H1 (cell line): ENCODE measurements at regions not wholly inside any gene's neighbourhood (a gene's known extent, or its start where the extent isn't known, plus 50 kb on each side); places are given as distances from the start of the nearest gene placed in this dataset.
"Not testable (repeated sequence)": the region's sequence is repeated elsewhere in the genome, so short reads cannot be mapped to it uniquely, and the experiment has no call there.

Source experiments
- CTCF ChIA-PET: fragments of 300-600 bp; sonication (Branson Sonifier 250); formaldehyde crosslinking; loops from one replicate; lab custom pipeline; 2021; ENCODE audit not compliant: partially characterized antibody; lab: Charles Lee
- POLR2A ChIA-PET: fragments of 300-600 bp; sonication (Branson Sonifier 250); formaldehyde crosslinking; loops from one replicate; lab custom pipeline; 2021; ENCODE audit warnings: inconsistent platforms; ENCODE audit not compliant: partially characterized antibody; lab: Charles Lee
- DNase-seq, 2 experiments: peaks; one replicate each; pipeline versions ENCODE4 v3.0.0 to v3.0.0-alpha.2; 2010 to 2022; ENCODE audit warnings: low spot score in 2 of 2, low read depth in 1 of 2, mixed read lengths in 1 of 2
- FAIRE-seq: peaks from 2 replicates; lab custom pipeline; 2011; peaks lifted over from hg19 to GRCh38; lab: Jason Lieb, UNC
- H2AFZ ChIP-seq: 2 replicates; pipeline ENCODE4 v1.8.1; 2012; ENCODE audit warnings: low read length, inconsistent platforms
- H2AK5ac ChIP-seq: 2 replicates; pipeline ENCODE4 v1.6.1; 2013; ENCODE audit warnings: low read depth, low read length
- H2BK120ac ChIP-seq: replicated peaks from 2 replicates; pipeline ENCODE3; 2013; ENCODE audit warnings: low read depth, low read length, inconsistent platforms
- H2BK12ac ChIP-seq: 2 replicates; pipeline ENCODE4 v1.6.1; 2013; ENCODE audit warnings: low read depth, low read length
- H2BK15ac ChIP-seq: 2 replicates; pipeline ENCODE4 v1.6.1; 2013; ENCODE audit warnings: low read length
- H2BK20ac ChIP-seq: 2 replicates; pipeline ENCODE4 v1.6.1; 2013; ENCODE audit warnings: low read length
- H2BK5ac ChIP-seq: 2 replicates; pipeline ENCODE4 v1.6.1; 2013; ENCODE audit warnings: low read depth, low read length
- H3K14ac ChIP-seq: 2 replicates; pipeline ENCODE4 v1.6.1; 2013; ENCODE audit warnings: inconsistent platforms; ENCODE audit not compliant: insufficient read length
- H3K18ac ChIP-seq: 2 replicates; pipeline ENCODE4 v1.6.1; 2013; ENCODE audit warnings: low read length; ENCODE audit errors: extremely low read depth
- H3K23ac ChIP-seq: 2 replicates; pipeline ENCODE4 v1.6.1; 2013; ENCODE audit warnings: inconsistent platforms; ENCODE audit not compliant: insufficient read length
- H3K23me2 ChIP-seq: 2 replicates; pipeline ENCODE4 v1.6.1; 2013; ENCODE audit warnings: low read depth, low read length
- H3K27ac ChIP-seq: 2 replicates; pipeline ENCODE4 v1.6.1; 2011; ENCODE audit warnings: low read depth, low read length, inconsistent platforms
- H3K27me3 ChIP-seq, 4 experiments: replicated peaks in 1 of 4; 1 replicate in 1 of 4; 2 replicates in 3 of 4; pipeline versions ENCODE4 v1.6.1 to v1.8.1; 2011 to 2013; ENCODE audit warnings: low read length in 3 of 4, mild to moderate bottlenecking in 3 of 4, inconsistent platforms in 2 of 4, mixed read lengths in 2 of 4, moderate library complexity in 1 of 4; ENCODE audit not compliant: control insufficient read depth in 3 of 4, insufficient read depth in 3 of 4; ENCODE audit errors: extremely low read depth in 1 of 4
- H3K36me3 ChIP-seq, 4 experiments: 2 replicates each; pipeline versions ENCODE4 v1.6.1 to v1.8.1; 2011 to 2013; ENCODE audit warnings: mild to moderate bottlenecking in 4 of 4, low read length in 3 of 4, moderate library complexity in 2 of 4, control low read depth in 1 of 4, inconsistent platforms in 1 of 4; ENCODE audit not compliant: insufficient read depth in 4 of 4, control insufficient read depth in 2 of 4
- H3K4ac ChIP-seq: replicated peaks from 2 replicates; pipeline ENCODE3; 2013; ENCODE audit warnings: low read length, low read depth, mixed read lengths, inconsistent platforms; ENCODE audit not compliant: insufficient read length
- H3K4me1 ChIP-seq, 4 experiments: replicated peaks in 1 of 4; 1 replicate in 1 of 4; 2 replicates in 3 of 4; pipeline versions ENCODE4 v1.6.1 to v1.8.1; 2011 to 2013; ENCODE audit warnings: low read length in 3 of 4, inconsistent platforms in 2 of 4, mixed read lengths in 1 of 4; ENCODE audit not compliant: insufficient read depth in 4 of 4, control insufficient read depth in 3 of 4
- H3K4me2 ChIP-seq, 2 experiments: 2 replicates each; pipeline versions ENCODE4 v1.6.1 to v1.8.1; 2011 to 2013; ENCODE audit warnings: low read depth in 2 of 2, low read length in 2 of 2, control low read depth in 1 of 2, inconsistent platforms in 1 of 2, mild to moderate bottlenecking in 1 of 2; ENCODE audit not compliant: insufficient read depth in 1 of 2
- H3K4me3 ChIP-seq, 4 experiments: fragments of 200-600, 300-600 bp in 1 of 4; sonication (generic), shearing (Covaris generic), sonication (Bioruptor Twin) in 1 of 4; 2 replicates each; pipeline versions ENCODE4 v1.5.1 to v1.8.1; 2011 to 2016; ENCODE audit warnings: low read length in 4 of 4, low read depth in 3 of 4, control low read depth in 2 of 4, inconsistent platforms in 2 of 4, mild to moderate bottlenecking in 2 of 4, mixed read lengths in 1 of 4, moderate library complexity in 1 of 4; ENCODE audit not compliant: insufficient read depth in 2 of 4; ENCODE audit errors: extremely low read depth in 1 of 4
- H3K56ac ChIP-seq: replicated peaks from 2 replicates; pipeline ENCODE3; 2013; ENCODE audit warnings: low read depth, mild to moderate bottlenecking, mixed read lengths, low read length, inconsistent platforms; ENCODE audit not compliant: insufficient read length
- H3K79me1 ChIP-seq: 2 replicates; pipeline ENCODE4 v1.6.1; 2013; ENCODE audit warnings: low read depth, low read length, control low read depth
- H3K79me2 ChIP-seq, 2 experiments: 2 replicates each; pipeline versions ENCODE4 v1.6.1 to v1.8.1; 2012 to 2013; ENCODE audit warnings: low read length in 2 of 2, mild to moderate bottlenecking in 2 of 2, inconsistent platforms in 1 of 2; ENCODE audit not compliant: insufficient read depth in 2 of 2, control insufficient read depth in 1 of 2
- H3K9ac ChIP-seq, 4 experiments: replicated peaks in 1 of 4; 1 replicate in 1 of 4; 2 replicates in 3 of 4; pipeline versions ENCODE4 v1.6.1 to v1.8.1; 2011 to 2013; ENCODE audit warnings: low read depth in 3 of 4, low read length in 3 of 4, control low read depth in 2 of 4, mild to moderate bottlenecking in 2 of 4, moderate library complexity in 2 of 4, inconsistent platforms in 1 of 4; ENCODE audit errors: extremely low read depth in 1 of 4
- H3K9me3 ChIP-seq, 2 experiments: 2 replicates each; pipeline versions ENCODE4 v1.6.1 to v1.8.1; 2012 to 2013; ENCODE audit warnings: mild to moderate bottlenecking in 2 of 2, moderate library complexity in 2 of 2, control low read depth in 1 of 2, inconsistent platforms in 1 of 2, low read depth in 1 of 2, low read length in 1 of 2, mixed read lengths in 1 of 2; ENCODE audit not compliant: insufficient read depth in 2 of 2
- H4K20me1 ChIP-seq, 2 experiments: replicated peaks in 1 of 2; 2 replicates each; pipeline versions ENCODE3 to v1.8.1; 2011 to 2013; ENCODE audit warnings: inconsistent platforms in 2 of 2, low read length in 2 of 2, mild to moderate bottlenecking in 1 of 2; ENCODE audit not compliant: insufficient read depth in 2 of 2, control insufficient read depth in 1 of 2
- H4K5ac ChIP-seq: 2 replicates; pipeline ENCODE4 v1.6.1; 2013; ENCODE audit warnings: low read length, low read depth, mixed read lengths, inconsistent platforms; ENCODE audit not compliant: insufficient read length
- H4K8ac ChIP-seq: 2 replicates; pipeline ENCODE4 v1.8.0; 2013; ENCODE audit warnings: mild to moderate bottlenecking, moderate library complexity, low read length, inconsistent platforms; ENCODE audit not compliant: insufficient read depth; ENCODE audit errors: extremely low read depth
- H4K91ac ChIP-seq: replicated peaks from 2 replicates; pipeline ENCODE3; 2013; ENCODE audit warnings: low read length, mixed read lengths, inconsistent platforms; ENCODE audit not compliant: insufficient read length
- EP300 ChIP-seq, 2 experiments: IDR thresholded peaks; 1 replicate in 1 of 2; 2 replicates in 1 of 2; pipeline ENCODE4 v1.6.1; 2011 to 2012; ENCODE audit warnings: low read depth in 2 of 2, low read length in 2 of 2, mild to moderate bottlenecking in 2 of 2, borderline replicate concordance in 1 of 2, inconsistent platforms in 1 of 2, moderate library complexity in 1 of 2
- RAD21 ChIP-seq, 2 experiments: IDR thresholded peaks in 1 of 2; conservative IDR thresholded peaks in 1 of 2; 2 replicates each; pipeline ENCODE4 v1.6.1; 2011; ENCODE audit warnings: low read depth in 2 of 2, low read length in 2 of 2, improper control_type of control experiment in 1 of 2, inconsistent platforms in 1 of 2, mild to moderate bottlenecking in 1 of 2, moderate library complexity in 1 of 2
- TAF1 ChIP-seq: IDR thresholded peaks from 2 replicates; pipeline ENCODE4 v1.6.1; 2011; ENCODE audit warnings: mild to moderate bottlenecking, low read depth, low read length
- WGBS, 2 experiments: shearing (Covaris generic) in 1 of 2; methylation state at CpG; one replicate each; pipeline versions ENCODE4 v1.1.6 to v1.1.7; 2013 to 2015; ENCODE audit warnings: low lambda C conversion rate in 2 of 2, mixed read lengths in 2 of 2, inconsistent platforms in 1 of 2, low coverage in 1 of 2, missing lambda C conversion rate in 1 of 2; ENCODE audit not compliant: insufficient replicate concordance in 2 of 2, insufficient coverage in 1 of 2, insufficient read length in 1 of 2; ENCODE audit errors: extremely low coverage in 1 of 2, missing lambda C conversion rate in 1 of 2; 5-methylcytosine and 5-hydroxymethylcytosine counted together

DNA sequence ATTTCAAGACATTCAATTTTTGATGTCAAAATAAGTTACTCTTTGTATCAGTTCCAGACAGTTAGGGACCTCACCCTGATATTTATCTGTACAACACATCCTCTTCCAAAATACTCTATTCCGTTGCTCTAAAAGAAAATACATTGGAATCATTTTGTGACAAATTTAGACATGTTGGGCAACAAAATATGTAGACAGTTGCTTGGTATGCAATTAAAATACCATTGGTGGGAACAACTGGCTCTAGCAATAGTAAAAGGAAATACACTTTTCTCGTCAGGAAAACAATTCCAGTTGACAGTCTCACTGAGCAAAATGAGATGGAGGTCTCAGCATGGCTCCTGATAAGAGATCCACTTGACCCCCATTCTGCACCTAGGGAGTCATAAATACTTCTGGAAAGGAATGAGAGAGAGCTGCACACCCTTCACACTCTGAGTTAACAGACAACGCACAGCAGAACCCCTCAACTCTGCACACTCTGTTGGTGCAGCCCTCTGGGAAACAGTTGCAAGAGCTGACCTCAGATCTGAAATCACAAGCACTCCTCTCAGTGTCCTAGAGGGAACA lies 171.3 kb upstream of the NT5E start (continued):
- no peak for TF ChIP-seq RAD21 (IDR thresholded peaks at IDR 0.05 in 1 of 2, conservative IDR thresholded peaks at IDR 0.05 in 1 of 2; ENCODE audit: low read depth in 2 of 2, low read length in 2 of 2)
- TF ChIP-seq TAF1, result no peak
- TF ChIP-seq EP300 (IDR thresholded peaks at IDR 0.05; ENCODE audit: borderline replicate concordance in 1 of 2, low read depth in 2 of 2, low read length in 2 of 2), result no peak

DNA sequence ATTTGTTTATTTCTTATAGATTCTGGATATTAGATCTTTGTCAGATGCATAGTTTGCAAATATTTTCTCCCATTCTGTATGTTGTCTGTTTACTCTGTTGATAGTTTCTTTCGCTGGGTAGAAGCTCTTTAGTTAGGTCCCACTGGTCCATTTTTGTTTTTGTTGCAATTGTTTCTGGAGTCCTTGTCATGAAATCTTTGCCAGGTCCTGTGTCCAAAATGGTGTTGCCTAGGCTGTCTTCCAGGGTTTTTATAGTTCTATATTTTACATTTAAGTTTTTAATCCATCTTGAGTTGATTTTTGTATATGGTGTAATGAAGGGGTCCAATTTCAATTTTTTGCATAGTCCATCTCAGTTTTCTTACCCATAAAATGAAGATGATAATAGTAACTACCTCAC lies 173.9 kb upstream of the NT5E start:
- H4K20me1 ChIP-seq, H3K4me2 ChIP-seq, H3K27ac ChIP-seq, H2AK5ac ChIP-seq, H3K4me3 ChIP-seq, H3K23ac ChIP-seq, H3K9me3 ChIP-seq, FAIRE-seq, H2BK5ac ChIP-seq, H2BK120ac ChIP-seq, H4K5ac ChIP-seq, H3K56ac ChIP-seq, POLR2A ChIA-PET, H3K79me1 ChIP-seq, DNase-seq, H2BK15ac ChIP-seq, H3K27me3 ChIP-seq, H3K9ac ChIP-seq, H3K14ac ChIP-seq, H3K36me3 ChIP-seq, H4K91ac ChIP-seq, H3K4me1 ChIP-seq, H3K18ac ChIP-seq, H3K23me2 ChIP-seq, H3K79me2 ChIP-seq, H2BK20ac ChIP-seq, H2BK12ac ChIP-seq, H2AFZ ChIP-seq, H4K8ac ChIP-seq, H3K4ac ChIP-seq, CTCF ChIA-PET: not testable (repeated sequence)
- WGBS, 2 experiments, result 95% methylated on average over 1 of the region's 1 CpG; no CpG with 5 or more reads in 1 of the 2 experiments
